Neural progenitor cell (in vitro differentiated cells): ENCODE measurements at regions not wholly inside any gene's neighbourhood (a gene's known extent, or its start where the extent isn't known, plus 50 kb on each side); places are given as distances from the start of the nearest gene placed in this dataset.
"Not testable (repeated sequence)": the region's sequence is repeated elsewhere in the genome, so short reads cannot be mapped to it uniquely, and the experiment has no call there.

Source experiments
- DNase-seq: peaks from one replicate; pipeline ENCODE4 v3.0.0-alpha.2; 2016; ENCODE audit warnings: low spot score
- H2AFZ ChIP-seq: fragments of 200-600 bp; sonication (generic); replicated peaks from 2 replicates; pipeline ENCODE4 v1.6.1; 2016; ENCODE audit warnings: antibody characterized with exemption
- H3F3A ChIP-seq: fragments of 200-600 bp; sonication (generic); 2 replicates; pipeline ENCODE4 v1.6.1; 2016; ENCODE audit warnings: antibody characterized with exemption, low read depth
- H3K27ac ChIP-seq: fragments of 200-600 bp; sonication (generic); 2 replicates; pipeline ENCODE4 v1.5.1; 2016; ENCODE audit warnings: mild to moderate bottlenecking
- H3K27me3 ChIP-seq: fragments of 200-600 bp; sonication (generic); 2 replicates; pipeline ENCODE4 v1.6.1; 2016; ENCODE audit warnings: mild to moderate bottlenecking, moderate library complexity
- H3K36me3 ChIP-seq: fragments of 200-600 bp; sonication (generic); 2 replicates; pipeline ENCODE4 v1.5.1; 2016
- H3K4me1 ChIP-seq: fragments of 200-600 bp; sonication (generic); 2 replicates; pipeline ENCODE4 v1.6.1; 2016; ENCODE audit warnings: mixed run types
- H3K4me2 ChIP-seq: fragments of 200-600 bp; sonication (generic); 2 replicates; pipeline ENCODE4 v1.6.1; 2016
- H3K4me3 ChIP-seq: fragments of 200-600 bp; sonication (generic); 2 replicates; pipeline ENCODE4 v1.5.1; 2016
- H3K79me2 ChIP-seq: fragments of 200-600 bp; sonication (generic); 2 replicates; pipeline ENCODE4 v1.6.1; 2016; ENCODE audit warnings: low read depth
- H3K9ac ChIP-seq: fragments of 200-600 bp; sonication (generic); 2 replicates; pipeline ENCODE4 v1.6.1; 2016
- H3K9me3 ChIP-seq: fragments of 200-600 bp; sonication (generic); 2 replicates; pipeline ENCODE4 v1.5.1; 2016; ENCODE audit warnings: low read depth
- H4K20me1 ChIP-seq: fragments of 200-600 bp; sonication (generic); 2 replicates; pipeline ENCODE4 v1.6.1; 2016; ENCODE audit warnings: low read depth
- H3K27ac Mint-ChIP-seq: 3 replicates; pipeline ENCODE4 v1.8.0; 2021; ENCODE audit warnings: mixed read lengths
- H3K27me3 Mint-ChIP-seq: 2 replicates; pipeline ENCODE4 v1.8.0; 2022; ENCODE audit warnings: low read depth, mild to moderate bottlenecking, inconsistent platforms, moderate library complexity, mixed read lengths; ENCODE audit not compliant: insufficient read depth
- H3K36me3 Mint-ChIP-seq: 3 replicates; pipeline ENCODE4 v1.8.0; 2021; ENCODE audit warnings: mixed read lengths
- H3K4me1 Mint-ChIP-seq: 3 replicates; pipeline ENCODE4 v1.8.0; 2021; ENCODE audit warnings: mixed read lengths
- H3K4me3 Mint-ChIP-seq: 3 replicates; pipeline ENCODE4 v1.8.0; 2021; ENCODE audit warnings: mild to moderate bottlenecking, moderate library complexity, mixed read lengths
- H3K9me3 Mint-ChIP-seq: 3 replicates; pipeline ENCODE4 v1.8.0; 2020; ENCODE audit warnings: mixed read lengths
- CTCF ChIP-seq: fragments of 200-600 bp; sonication (generic); IDR thresholded peaks from 2 replicates; pipeline ENCODE4 v1.5.1; 2017; ENCODE audit warnings: antibody characterized with exemption, mild to moderate bottlenecking
- EZH2 ChIP-seq: fragments of 200-600 bp; sonication (generic); IDR thresholded peaks from 2 replicates; pipeline ENCODE4 v1.6.1; 2017; ENCODE audit warnings: antibody characterized with exemption, mild to moderate bottlenecking, moderate library complexity
- EZH2phosphoT487 ChIP-seq: fragments of 200-600 bp; sonication (generic); IDR thresholded peaks from 2 replicates; pipeline ENCODE4 v1.6.1; 2017; ENCODE audit warnings: antibody characterized with exemption

GRCh38 chr16:5228369-5228768, 130.8 kb upstream of the EEF2KMT start:
- H3K4me1 ChIP-seq = peaks cover 19% of the 10 kb centered on the region
- H3K4me3 ChIP-seq = no peak overlapping the region
- H3K36me3 Mint-ChIP-seq = no peaks in the 10 kb centered on the region
- H3K9me3 ChIP-seq = no peaks in the 10 kb centered on the region
- peaks cover 3% of the 10 kb centered on the region for H3K4me1 Mint-ChIP-seq
- no peak overlapping the region for H2AFZ ChIP-seq
- peaks cover 3% of the 10 kb centered on the region for H3K9me3 Mint-ChIP-seq
- H3K27ac ChIP-seq = no peak overlapping the region
- H3K27me3 Mint-ChIP-seq = peaks cover 17% of the 10 kb centered on the region
- no peak overlapping the region for H3K27ac Mint-ChIP-seq
- no peaks in the 10 kb centered on the region for H3K27me3 ChIP-seq
- no peaks in the 10 kb centered on the region for H3K79me2 ChIP-seq
- no peak overlapping the region for H3K9ac ChIP-seq
- no peak overlapping the region for H3K4me3 Mint-ChIP-seq
- peak; percentile 64 for DNase-seq
- no peak overlapping the region for H3K4me2 ChIP-seq
- no peaks in the 10 kb centered on the region for H4K20me1 ChIP-seq
- peaks cover 25% of the 10 kb centered on the region for H3F3A ChIP-seq
- no peaks in the 10 kb centered on the region for H3K36me3 ChIP-seq
- TF ChIP-seq CTCF (no peak), EZH2 (no peak), EZH2phosphoT487 (no peak)

DNA sequence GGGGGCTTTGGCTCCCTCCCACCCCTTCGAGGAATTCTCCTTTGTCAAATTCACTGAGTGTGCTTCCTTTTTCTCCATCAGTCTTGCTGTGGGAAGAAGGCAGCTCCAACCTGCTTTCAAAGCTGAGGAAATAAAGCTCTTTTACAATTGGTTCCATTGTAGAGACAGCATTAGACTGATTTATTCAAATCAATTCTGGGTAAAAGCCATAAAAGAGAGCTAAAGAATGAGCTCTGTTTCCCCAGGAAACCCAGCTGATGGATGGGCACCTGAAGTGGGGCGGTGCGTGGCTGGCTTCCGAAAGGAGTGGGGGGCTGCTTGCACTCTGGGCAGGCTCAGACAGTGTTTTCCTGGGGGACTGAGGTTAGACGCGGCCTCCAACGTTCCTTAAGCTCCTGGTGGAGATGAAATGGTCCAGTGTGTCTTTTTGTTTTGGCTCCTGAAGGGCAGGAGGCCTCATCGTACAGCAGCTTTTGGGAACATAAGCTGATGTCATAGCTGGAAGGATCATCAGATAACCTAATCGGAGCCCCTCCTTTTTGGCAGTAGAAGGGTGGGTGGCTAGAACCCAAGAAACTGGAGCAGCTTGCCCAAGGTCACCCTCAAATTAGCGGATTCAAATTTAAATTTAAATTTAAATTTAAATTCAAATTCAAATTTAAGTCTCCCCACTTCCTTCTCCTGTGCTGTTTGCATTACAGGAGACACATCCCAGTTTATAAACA, 128.5 kb upstream of the EEF2KMT start:
- Histone ChIP-seq H3K4me2 (no peak overlapping the region), H3K27me3 (no peaks in the 10 kb centered on the region), H3F3A (peaks cover 3% of the 10 kb centered on the region), H3K9ac (no peak overlapping the region), H3K4me1 (peaks cover 8% of the 10 kb centered on the region), H3K36me3 (no peaks in the 10 kb centered on the region), H4K20me1 (no peaks in the 10 kb centered on the region), H2AFZ (peak overlapping the region; percentile 37), H3K4me3 (no peak overlapping the region), H3K27ac (no peak overlapping the region), H3K9me3 (no peaks in the 10 kb centered on the region), H3K79me2 (no peaks in the 10 kb centered on the region)
- no peak overlapping the region for H3K27ac Mint-ChIP-seq
- peaks cover 3% of the 10 kb centered on the region for H3K9me3 Mint-ChIP-seq
- DNase-seq = no peak
- peaks cover 9% of the 10 kb centered on the region for H3K27me3 Mint-ChIP-seq
- no peaks in the 10 kb centered on the region for H3K36me3 Mint-ChIP-seq
- H3K4me1 Mint-ChIP-seq = no peaks in the 10 kb centered on the region
- TF ChIP-seq EZH2 (no peak), EZH2phosphoT487 (no peak), CTCF (no peak)
- H3K4me3 Mint-ChIP-seq = no peak overlapping the region

GRCh38 chr16:5222761-5223160, 125.2 kb upstream of the EEF2KMT start:
- TF ChIP-seq EZH2 (no peak), CTCF (no peak), EZH2phosphoT487 (no peak)
- Histone ChIP-seq H3K4me2 (no peak overlapping the region), H3K9ac (no peak overlapping the region), H4K20me1 (no peaks in the 10 kb centered on the region), H3K27me3 (no peaks in the 10 kb centered on the region), H3K79me2 (no peaks in the 10 kb centered on the region), H3K4me3 (no peak overlapping the region), H3K36me3 (no peaks in the 10 kb centered on the region), H2AFZ (no peak overlapping the region), H3F3A (no peaks in the 10 kb centered on the region), H3K27ac (no peak overlapping the region), H3K4me1 (peaks cover 8% of the 10 kb centered on the region), H3K9me3 (no peaks in the 10 kb centered on the region)
- no peak for DNase-seq
- no peaks in the 10 kb centered on the region for H3K36me3 Mint-ChIP-seq
- no peaks in the 10 kb centered on the region for H3K4me1 Mint-ChIP-seq
- H3K27me3 Mint-ChIP-seq = peaks cover 4% of the 10 kb centered on the region
- H3K9me3 Mint-ChIP-seq = no peaks in the 10 kb centered on the region
- H3K27ac Mint-ChIP-seq = no peak overlapping the region
- H3K4me3 Mint-ChIP-seq = no peak overlapping the region

GRCh38 chr16:5221831-5222230, 124.2 kb upstream of the EEF2KMT start:
- H3K27me3 ChIP-seq, H3K36me3 ChIP-seq, H3K9me3 Mint-ChIP-seq, H3K27ac Mint-ChIP-seq, H3K9ac ChIP-seq, H3K79me2 ChIP-seq, H2AFZ ChIP-seq, H3K4me3 Mint-ChIP-seq, DNase-seq, H3K4me1 Mint-ChIP-seq, H3K9me3 ChIP-seq, H3K4me1 ChIP-seq, H3K4me3 ChIP-seq, H3F3A ChIP-seq, H4K20me1 ChIP-seq, H3K27ac ChIP-seq, H3K36me3 Mint-ChIP-seq, H3K4me2 ChIP-seq, H3K27me3 Mint-ChIP-seq: not testable (repeated sequence)
